ENCODE measurements at regions not wholly inside any gene's neighbourhood (a gene's known extent, or its start where the extent isn't known, plus 50 kb on each side); places are given as distances from the start of the nearest gene placed in this dataset.
A peak's percentile ranks its signal among the peaks of the same experiment; 100 is the strongest.

DNA sequence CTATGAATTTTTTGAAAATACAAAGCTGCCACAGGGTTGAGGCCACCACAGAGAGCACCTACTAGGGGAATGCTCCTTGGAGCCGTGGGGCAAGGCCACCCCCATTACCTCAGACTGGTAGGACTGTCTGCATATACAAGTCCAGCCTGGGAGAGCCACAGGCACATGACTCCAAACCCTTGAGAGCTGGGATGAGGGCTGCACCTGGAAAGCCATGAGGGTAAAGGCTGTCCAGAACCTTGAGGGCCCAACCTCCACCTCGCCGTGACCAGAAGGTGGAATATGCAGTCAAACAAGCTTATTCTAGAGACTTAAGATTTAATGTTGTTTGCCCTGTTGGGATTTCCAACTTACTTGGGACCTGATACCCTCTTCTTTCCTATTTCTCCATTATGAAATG is 69.5 kb upstream of the TSLP start:
- Histone ChIP-seq H3K27ac (no peak overlapping the region), H3K4me3 (no peak overlapping the region), H3K4me1 (no peaks in the 10 kb centered on the region), H3K36me3 (no peaks in the 10 kb centered on the region), H3K9me3 (no peaks in the 10 kb centered on the region), H3K27me3 (no peaks in the 10 kb centered on the region)
- DNase-seq (peak; percentile 29), ATAC-seq (no peak)
- TF ChIP-seq, protein P1, sequence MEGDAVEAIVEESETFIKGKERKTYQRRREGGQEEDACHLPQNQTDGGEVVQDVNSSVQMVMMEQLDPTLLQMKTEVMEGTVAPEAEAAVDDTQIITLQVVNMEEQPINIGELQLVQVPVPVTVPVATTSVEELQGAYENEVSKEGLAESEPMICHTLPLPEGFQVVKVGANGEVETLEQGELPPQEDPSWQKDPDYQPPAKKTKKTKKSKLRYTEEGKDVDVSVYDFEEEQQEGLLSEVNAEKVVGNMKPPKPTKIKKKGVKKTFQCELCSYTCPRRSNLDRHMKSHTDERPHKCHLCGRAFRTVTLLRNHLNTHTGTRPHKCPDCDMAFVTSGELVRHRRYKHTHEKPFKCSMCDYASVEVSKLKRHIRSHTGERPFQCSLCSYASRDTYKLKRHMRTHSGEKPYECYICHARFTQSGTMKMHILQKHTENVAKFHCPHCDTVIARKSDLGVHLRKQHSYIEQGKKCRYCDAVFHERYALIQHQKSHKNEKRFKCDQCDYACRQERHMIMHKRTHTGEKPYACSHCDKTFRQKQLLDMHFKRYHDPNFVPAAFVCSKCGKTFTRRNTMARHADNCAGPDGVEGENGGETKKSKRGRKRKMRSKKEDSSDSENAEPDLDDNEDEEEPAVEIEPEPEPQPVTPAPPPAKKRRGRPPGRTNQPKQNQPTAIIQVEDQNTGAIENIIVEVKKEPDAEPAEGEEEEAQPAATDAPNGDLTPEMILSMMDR (IDR thresholded peaks at IDR 0.05) = no peak
- intact Hi-C loops (cut with DNase I) = no loop called here

DNA sequence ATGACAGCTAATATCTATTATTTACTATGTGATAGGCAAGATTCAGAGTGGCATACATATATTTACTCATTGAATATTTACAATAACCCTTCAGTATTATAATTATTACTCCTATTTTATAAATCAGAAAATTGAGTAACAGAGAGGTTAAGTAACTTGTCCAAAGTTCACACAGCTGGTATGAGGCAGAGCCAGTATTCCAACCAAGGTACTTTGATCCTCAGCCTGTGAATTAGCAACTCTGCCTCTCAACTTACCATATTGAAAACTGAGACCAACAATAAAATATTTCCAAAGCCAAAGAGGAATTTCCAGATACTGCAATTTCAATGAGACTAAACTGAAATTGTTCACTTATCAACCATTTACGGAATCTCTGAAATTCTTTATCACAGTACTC is 67.9 kb upstream of the TSLP start:
- intact Hi-C loops (cut with DNase I) = no loop called here
- Histone ChIP-seq H3K4me3 (no peak overlapping the region), H3K36me3 (no peaks in the 10 kb centered on the region), H3K27ac (no peak overlapping the region), H3K9me3 (no peaks in the 10 kb centered on the region), H3K27me3 (no peaks in the 10 kb centered on the region), H3K4me1 (no peaks in the 10 kb centered on the region)
- TF ChIP-seq, protein P1 (IDR thresholded peaks at IDR 0.05) = no peak
- ATAC-seq = no peak
- no peak for DNase-seq

DNA sequence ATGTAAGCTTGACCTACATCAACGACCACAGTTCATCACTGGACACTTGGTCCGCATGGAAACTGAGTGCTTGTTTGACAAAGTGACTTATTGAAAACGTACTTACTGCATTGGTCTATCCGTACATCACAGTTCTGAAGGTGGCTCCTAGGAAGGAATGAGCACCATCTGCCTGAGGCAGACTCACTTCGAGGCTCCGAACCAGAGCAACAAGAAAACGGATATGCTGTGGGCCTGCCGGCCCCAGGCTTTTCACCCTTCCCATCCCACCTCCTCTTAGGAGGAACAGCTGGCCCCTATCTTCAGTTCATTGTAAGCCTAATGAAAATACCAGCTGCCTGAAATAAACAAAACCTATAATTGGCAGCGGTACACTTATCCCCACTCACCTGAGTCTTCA is 67.2 kb upstream of the TSLP start:
- no peak overlapping the region for H3K27ac ChIP-seq
- ATAC-seq (no peak), DNase-seq (no peak)
- intact Hi-C loops (cut with DNase I) = no loop called here
- no peaks in the 10 kb centered on the region for H3K27me3 ChIP-seq
- H3K9me3 ChIP-seq = no peaks in the 10 kb centered on the region
- H3K4me3 ChIP-seq = no peak overlapping the region
- H3K4me1 ChIP-seq = no peaks in the 10 kb centered on the region
- TF ChIP-seq, protein P1 (IDR thresholded peaks at IDR 0.05) = no peak
- no peaks in the 10 kb centered on the region for H3K36me3 ChIP-seq

DNA sequence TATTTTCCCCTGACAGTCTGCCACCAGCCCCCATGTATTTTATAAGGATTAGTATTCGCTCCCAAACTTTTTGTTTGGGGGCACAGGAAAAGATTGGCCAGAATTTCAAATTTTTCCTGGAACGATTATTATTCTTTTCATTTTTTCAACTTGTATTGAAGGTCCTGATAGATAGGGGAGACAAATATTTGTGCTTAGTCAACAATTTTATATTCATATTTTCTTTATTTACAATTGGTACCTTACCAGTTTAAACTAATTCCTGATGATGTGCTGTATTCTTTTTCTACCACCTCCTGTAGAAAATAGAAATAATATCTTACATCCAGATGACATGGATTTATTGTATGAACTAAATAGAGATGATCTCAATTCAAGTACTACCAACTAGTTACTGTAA is 60.7 kb upstream of the TSLP start:
- Histone ChIP-seq H3K27ac (no peak overlapping the region), H3K27me3 (no peaks in the 10 kb centered on the region), H3K4me3 (no peak overlapping the region), H3K9me3 (no peaks in the 10 kb centered on the region), H3K4me1 (no peaks in the 10 kb centered on the region), H3K36me3 (no peaks in the 10 kb centered on the region)
- DNase-seq (no peak), ATAC-seq (no peak)
- intact Hi-C loops (cut with DNase I) = no loop called here
- TF ChIP-seq, protein P1 (IDR thresholded peaks at IDR 0.05) = no peak

DNA sequence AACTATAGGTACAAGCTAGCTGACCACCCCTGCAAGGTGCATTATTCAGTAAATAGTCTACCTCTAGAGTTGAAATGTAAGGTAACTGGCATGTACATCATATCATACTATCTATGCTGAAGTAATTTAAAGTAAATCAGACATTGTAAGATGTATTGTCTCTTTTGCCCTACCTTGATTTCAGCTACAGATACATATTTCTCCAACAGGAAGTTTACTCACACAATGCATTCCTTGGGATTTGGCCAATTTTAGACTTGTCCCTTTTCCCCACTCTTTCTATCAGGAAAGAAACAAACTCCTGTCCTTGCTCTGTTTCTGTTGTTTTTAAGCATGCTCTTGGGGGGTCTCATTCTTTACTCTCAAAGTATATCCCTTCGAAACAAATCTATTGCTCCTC is 58.5 kb upstream of the TSLP start:
- ATAC-seq (no peak), DNase-seq (no peak)
- H3K9me3 ChIP-seq = no peaks in the 10 kb centered on the region
- intact Hi-C loops (cut with DNase I) = no loop called here
- TF ChIP-seq, protein P1 (IDR thresholded peaks at IDR 0.05) = no peak
- H3K4me3 ChIP-seq = no peak overlapping the region
- no peaks in the 10 kb centered on the region for H3K27me3 ChIP-seq
- H3K27ac ChIP-seq = no peak overlapping the region
- no peaks in the 10 kb centered on the region for H3K36me3 ChIP-seq
- no peaks in the 10 kb centered on the region for H3K4me1 ChIP-seq

DNA sequence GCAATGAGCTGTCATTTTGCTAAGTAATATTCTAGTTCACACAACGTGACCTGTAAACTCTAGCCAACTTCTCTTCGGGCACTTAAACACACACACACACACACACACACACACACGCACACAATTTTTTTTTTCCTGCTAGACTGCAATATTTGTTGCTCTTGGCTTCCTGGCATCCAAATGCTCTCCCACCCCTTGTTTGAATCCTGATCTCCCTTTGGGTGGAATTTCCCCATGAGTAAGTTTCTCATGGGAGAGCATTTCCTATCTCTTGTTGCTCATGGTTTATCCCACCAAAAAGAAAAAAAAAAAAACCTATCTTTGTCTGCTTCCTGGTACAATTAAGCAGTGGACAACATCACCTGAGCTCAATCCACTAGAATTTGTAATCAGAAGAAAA is 54.7 kb upstream of the TSLP start:
- DNase-seq = no peak

More for the DNA sequence above, 54.7 kb upstream of the TSLP start:
- Histone ChIP-seq H3K9me3 (no peaks in the 10 kb centered on the region), H3K27ac (no peak overlapping the region), H3K36me3 (no peaks in the 10 kb centered on the region), H3K4me1 (no peaks in the 10 kb centered on the region), H3K4me3 (no peak overlapping the region), H3K27me3 (no peaks in the 10 kb centered on the region)
- TF ChIP-seq, protein P1 (IDR thresholded peaks at IDR 0.05) = no peak
- intact Hi-C loops (cut with DNase I) = no loop called here
- peak; percentile 17 for ATAC-seq
